ENCODE measurements at regions not wholly inside any gene's neighbourhood (a gene's known extent, or its start where the extent isn't known, plus 50 kb on each side); places are given as distances from the start of the nearest gene placed in this dataset.

DNA sequence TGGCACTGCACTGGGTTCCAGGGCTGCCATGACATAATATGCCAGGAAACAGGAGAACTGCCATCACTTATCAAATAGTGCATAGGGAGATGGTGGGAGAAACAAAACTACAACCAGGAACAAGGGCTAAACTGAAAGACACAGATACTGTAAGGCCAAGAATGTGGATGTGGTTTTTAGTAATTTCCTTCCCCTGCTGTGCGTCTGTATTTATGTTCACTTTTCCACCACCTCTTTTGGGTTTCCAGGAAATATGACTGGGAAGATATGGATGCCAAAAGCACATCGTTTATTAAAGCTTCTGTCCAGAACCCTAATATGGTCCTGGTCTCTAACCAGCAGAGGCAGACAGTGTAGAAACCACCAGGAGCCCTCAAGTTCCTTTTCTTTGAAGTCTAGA lies 759.7 kb upstream of the FANCL start:
- Histone ChIP-seq H3K4me3 (ENCODE audit: low read depth in 1 of 2, low read length in 2 of 2) (no peak overlapping the region), H3K9ac (ENCODE audit: low read depth, low read length) (no peak overlapping the region), H3K27ac (ENCODE audit: low read length) (no peak overlapping the region), H3K79me2 (ENCODE audit: insufficient read depth, low read length) (no peaks in the 10 kb centered on the region), H3K27me3 (ENCODE audit: insufficient read depth, low read length, poor library complexity) (no peaks in the 10 kb centered on the region), H3K36me3 (ENCODE audit: insufficient read depth, low read length) (no peaks in the 10 kb centered on the region), H3K4me2 (ENCODE audit: insufficient read depth, low read length) (no peak overlapping the region), H4K20me1 (ENCODE audit: insufficient read depth, low read length) (no peaks in the 10 kb centered on the region), H2AFZ (ENCODE audit: low read depth, low read length) (no peak overlapping the region), H3K4me1 (ENCODE audit: insufficient read depth, low read length) (no peaks in the 10 kb centered on the region), H3K9me3 (ENCODE audit: insufficient read depth, low read length, severe bottlenecking) (no peaks in the 10 kb centered on the region)
- DNase-seq (no peak), ATAC-seq (ENCODE audit: insufficient read depth, low read depth) (no peak)
- TF ChIP-seq CTCF (IDR thresholded peaks at IDR 0.05; ENCODE audit: borderline replicate concordance, extremely low read depth, low read length, poor library complexity, severe bottlenecking) (no peak), EZH2 (IDR thresholded peaks at IDR 0.05; ENCODE audit: borderline replicate concordance, low read depth, low read length, severe bottlenecking) (no peak)

DNA sequence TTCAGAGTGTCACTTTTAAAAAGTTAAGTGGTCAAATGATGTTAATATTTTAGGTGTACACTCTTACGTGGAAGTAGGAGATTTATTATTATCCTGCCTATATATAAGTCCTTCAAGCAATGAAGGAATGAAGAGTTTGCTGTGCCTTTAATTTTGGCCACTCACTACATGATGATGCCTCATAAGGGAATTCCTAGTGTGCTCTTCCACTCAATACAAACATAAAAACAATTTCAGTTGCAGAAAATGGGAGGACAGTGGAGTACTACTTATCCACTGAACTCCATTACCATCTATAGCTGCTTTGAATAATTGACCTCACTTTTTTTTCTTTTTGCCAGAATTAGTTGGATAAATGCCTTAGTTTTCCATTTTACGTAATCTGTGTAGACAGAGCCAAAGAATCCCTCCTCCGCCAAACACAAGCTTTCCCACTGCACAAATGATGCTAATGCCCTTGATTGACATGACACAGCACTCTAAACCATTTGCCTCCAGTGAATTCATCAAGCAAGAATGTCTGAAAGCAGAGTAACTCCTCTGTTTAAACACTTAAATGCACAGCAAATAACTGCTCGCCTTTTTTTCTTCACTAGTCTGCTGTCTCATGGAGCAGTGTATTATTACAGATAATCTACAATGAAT lies 751.1 kb upstream of the FANCL start:
- ATAC-seq (ENCODE audit: insufficient read depth, low read depth) = no peak
- Histone ChIP-seq H3K79me2 (ENCODE audit: insufficient read depth, low read length) (no peaks in the 10 kb centered on the region), H3K36me3 (ENCODE audit: insufficient read depth, low read length) (no peaks in the 10 kb centered on the region), H3K27ac (ENCODE audit: low read length) (no peak overlapping the region), H2AFZ (ENCODE audit: low read depth, low read length) (no peak overlapping the region), H3K4me3 (ENCODE audit: low read depth in 1 of 2, low read length in 2 of 2) (no peak overlapping the region), H4K20me1 (ENCODE audit: insufficient read depth, low read length) (no peaks in the 10 kb centered on the region), H3K4me1 (ENCODE audit: insufficient read depth, low read length) (no peaks in the 10 kb centered on the region), H3K27me3 (ENCODE audit: insufficient read depth, low read length, poor library complexity) (no peaks in the 10 kb centered on the region), H3K9ac (ENCODE audit: low read depth, low read length) (no peak overlapping the region), H3K4me2 (ENCODE audit: insufficient read depth, low read length) (no peak overlapping the region), H3K9me3 (ENCODE audit: insufficient read depth, low read length, severe bottlenecking) (no peaks in the 10 kb centered on the region)
- DNase-seq = no peak
- TF ChIP-seq CTCF (IDR thresholded peaks at IDR 0.05; ENCODE audit: borderline replicate concordance, extremely low read depth, low read length, poor library complexity, severe bottlenecking) (no peak), EZH2 (IDR thresholded peaks at IDR 0.05; ENCODE audit: borderline replicate concordance, low read depth, low read length, severe bottlenecking) (no peak)

DNA sequence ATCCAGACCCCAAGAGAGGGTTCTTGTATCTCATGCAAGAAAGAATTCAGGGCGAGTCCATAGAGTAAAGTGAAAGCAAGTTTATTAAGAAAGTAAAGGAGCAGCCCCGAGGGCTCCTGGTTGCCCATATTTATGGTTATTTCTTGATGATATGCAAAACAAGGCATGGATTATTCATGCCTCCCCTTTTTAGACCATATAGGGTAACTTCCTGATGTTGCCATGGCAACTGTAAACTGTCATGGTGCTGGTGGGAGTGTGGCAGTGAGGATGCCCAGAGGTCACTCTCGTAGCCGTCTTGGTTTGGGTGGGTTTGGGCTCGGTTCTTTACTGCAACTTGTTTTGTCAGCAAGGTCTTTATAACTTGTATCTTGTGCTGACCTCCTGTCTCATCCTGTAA lies 750.2 kb upstream of the FANCL start:
- Histone ChIP-seq H3K27me3 (ENCODE audit: insufficient read depth, low read length, poor library complexity) (no peaks in the 10 kb centered on the region), H3K4me2 (ENCODE audit: insufficient read depth, low read length) (no peak overlapping the region), H3K4me3 (ENCODE audit: low read depth in 1 of 2, low read length in 2 of 2) (no peak overlapping the region), H4K20me1 (ENCODE audit: insufficient read depth, low read length) (no peaks in the 10 kb centered on the region), H2AFZ (ENCODE audit: low read depth, low read length) (no peak overlapping the region), H3K9me3 (ENCODE audit: insufficient read depth, low read length, severe bottlenecking) (no peaks in the 10 kb centered on the region), H3K79me2 (ENCODE audit: insufficient read depth, low read length) (no peaks in the 10 kb centered on the region), H3K4me1 (ENCODE audit: insufficient read depth, low read length) (no peaks in the 10 kb centered on the region), H3K27ac (ENCODE audit: low read length) (no peak overlapping the region), H3K9ac (ENCODE audit: low read depth, low read length) (no peak overlapping the region), H3K36me3 (ENCODE audit: insufficient read depth, low read length) (no peaks in the 10 kb centered on the region)
- TF ChIP-seq EZH2 (IDR thresholded peaks at IDR 0.05; ENCODE audit: borderline replicate concordance, low read depth, low read length, severe bottlenecking) (no peak), CTCF (IDR thresholded peaks at IDR 0.05; ENCODE audit: borderline replicate concordance, extremely low read depth, low read length, poor library complexity, severe bottlenecking) (no peak)
- ATAC-seq (ENCODE audit: insufficient read depth, low read depth) (no peak), DNase-seq (no peak)
